ENCODE measurements at regions not wholly inside any gene's neighbourhood (a gene's known extent, or its start where the extent isn't known, plus 50 kb on each side); places are given as distances from the start of the nearest gene placed in this dataset.

DNA sequence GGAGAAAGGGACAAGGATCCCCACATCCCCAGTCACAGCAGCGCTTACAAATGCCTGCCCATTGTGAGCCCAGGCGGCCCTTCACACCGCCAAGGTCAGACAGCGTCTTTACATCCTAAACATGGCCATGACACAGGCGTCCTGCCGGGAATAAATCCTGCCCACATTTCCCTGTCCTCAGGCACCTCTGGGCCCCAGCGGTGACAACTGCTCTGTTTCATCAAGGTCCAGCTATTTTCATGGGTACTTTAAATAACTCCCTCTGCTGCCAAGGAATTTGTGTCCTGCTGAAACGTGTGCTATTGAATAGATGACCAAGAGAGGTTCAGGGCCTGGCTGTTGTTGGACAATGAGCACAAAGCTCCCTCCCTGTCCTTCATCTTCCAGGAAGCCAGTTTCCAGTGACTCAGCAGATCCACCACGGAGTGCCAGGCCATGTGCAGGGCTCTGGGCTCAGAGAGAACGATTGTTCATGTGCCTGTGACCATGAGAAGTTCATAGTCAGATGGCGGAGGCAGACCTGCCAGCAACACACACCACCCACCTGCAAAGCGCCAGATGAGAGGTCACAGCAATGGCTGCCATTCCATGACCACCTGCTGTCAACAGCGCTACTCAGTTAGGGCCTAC is 195.8 kb downstream of the MATN1 start:
- TF ChIP-seq, protein P1, sequence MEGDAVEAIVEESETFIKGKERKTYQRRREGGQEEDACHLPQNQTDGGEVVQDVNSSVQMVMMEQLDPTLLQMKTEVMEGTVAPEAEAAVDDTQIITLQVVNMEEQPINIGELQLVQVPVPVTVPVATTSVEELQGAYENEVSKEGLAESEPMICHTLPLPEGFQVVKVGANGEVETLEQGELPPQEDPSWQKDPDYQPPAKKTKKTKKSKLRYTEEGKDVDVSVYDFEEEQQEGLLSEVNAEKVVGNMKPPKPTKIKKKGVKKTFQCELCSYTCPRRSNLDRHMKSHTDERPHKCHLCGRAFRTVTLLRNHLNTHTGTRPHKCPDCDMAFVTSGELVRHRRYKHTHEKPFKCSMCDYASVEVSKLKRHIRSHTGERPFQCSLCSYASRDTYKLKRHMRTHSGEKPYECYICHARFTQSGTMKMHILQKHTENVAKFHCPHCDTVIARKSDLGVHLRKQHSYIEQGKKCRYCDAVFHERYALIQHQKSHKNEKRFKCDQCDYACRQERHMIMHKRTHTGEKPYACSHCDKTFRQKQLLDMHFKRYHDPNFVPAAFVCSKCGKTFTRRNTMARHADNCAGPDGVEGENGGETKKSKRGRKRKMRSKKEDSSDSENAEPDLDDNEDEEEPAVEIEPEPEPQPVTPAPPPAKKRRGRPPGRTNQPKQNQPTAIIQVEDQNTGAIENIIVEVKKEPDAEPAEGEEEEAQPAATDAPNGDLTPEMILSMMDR (IDR thresholded peaks at IDR 0.05; ENCODE audit: insufficient read depth, low read depth, low read length), result no peak
- no peak for TF ChIP-seq EZH2 (IDR thresholded peaks at IDR 0.05; ENCODE audit: insufficient read depth, low read length)
